DMS114 treated with DMSO at 0.1 percent for 48 hours (cell line): ENCODE measurements at regions not wholly inside any gene's neighbourhood (a gene's known extent, or its start where the extent isn't known, plus 50 kb on each side); places are given as distances from the start of the nearest gene placed in this dataset.

Experiments used
- DNase-seq: peaks from one replicate; lab custom pipeline; 2025; ENCODE audit not compliant: unreplicated experiment; lab: John Stamatoyannopoulos, UW

DNA sequence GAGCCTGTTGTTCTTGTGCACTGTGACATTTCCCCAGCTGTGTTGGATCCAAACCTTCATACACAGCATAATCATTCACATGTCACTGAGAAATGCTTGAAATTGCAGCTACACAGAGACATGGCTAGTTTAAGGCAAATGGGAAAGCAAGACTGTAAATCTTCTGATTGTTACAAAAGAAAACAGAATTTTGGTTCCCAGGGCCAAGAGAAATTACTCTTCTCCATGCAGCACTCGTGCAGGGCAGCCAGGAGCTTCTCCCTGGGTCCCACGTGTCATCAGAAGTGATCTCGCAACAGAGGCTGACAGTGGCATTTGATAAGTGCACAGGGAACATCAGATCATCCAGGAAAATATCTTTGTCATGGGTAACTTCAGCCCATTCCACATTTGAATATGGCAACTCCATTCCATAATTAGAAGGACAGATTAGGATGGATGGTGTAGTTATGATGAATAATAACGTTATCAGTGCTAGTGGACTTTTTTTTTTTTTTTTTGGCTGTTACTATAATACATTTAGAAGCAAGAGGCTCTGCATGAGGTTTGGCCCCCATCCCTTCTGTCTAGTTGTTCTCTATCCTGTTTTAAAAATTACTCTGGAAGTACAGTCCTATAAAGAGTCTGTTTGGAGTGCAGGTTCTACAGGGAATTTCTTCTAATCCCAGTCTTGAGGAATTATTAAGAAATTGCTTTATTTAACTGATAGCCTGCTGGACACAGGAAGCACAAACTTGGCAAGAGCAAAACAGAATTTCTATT is 571.0 kb upstream of the NOX3 start:
- DNase-seq = no peak

DNA sequence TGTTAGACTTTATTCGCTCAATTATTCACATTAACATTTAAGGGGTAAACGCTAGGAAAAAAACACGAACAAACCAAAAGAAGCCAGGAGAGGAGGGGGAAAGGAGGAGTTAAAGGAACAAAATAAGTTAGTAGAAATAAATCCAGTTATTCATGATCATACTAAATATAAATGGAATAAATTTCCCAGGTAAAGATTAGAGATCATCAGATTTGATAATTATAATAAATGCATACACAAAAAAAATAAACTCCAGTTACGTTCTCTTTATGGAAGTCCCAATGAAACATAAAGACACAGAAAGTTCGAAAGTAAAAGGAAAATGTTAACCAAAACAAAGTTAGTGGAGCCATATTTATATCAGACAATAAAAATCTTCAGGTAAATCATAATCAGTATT is 568.7 kb upstream of the NOX3 start:
- no peak for DNase-seq

DNA sequence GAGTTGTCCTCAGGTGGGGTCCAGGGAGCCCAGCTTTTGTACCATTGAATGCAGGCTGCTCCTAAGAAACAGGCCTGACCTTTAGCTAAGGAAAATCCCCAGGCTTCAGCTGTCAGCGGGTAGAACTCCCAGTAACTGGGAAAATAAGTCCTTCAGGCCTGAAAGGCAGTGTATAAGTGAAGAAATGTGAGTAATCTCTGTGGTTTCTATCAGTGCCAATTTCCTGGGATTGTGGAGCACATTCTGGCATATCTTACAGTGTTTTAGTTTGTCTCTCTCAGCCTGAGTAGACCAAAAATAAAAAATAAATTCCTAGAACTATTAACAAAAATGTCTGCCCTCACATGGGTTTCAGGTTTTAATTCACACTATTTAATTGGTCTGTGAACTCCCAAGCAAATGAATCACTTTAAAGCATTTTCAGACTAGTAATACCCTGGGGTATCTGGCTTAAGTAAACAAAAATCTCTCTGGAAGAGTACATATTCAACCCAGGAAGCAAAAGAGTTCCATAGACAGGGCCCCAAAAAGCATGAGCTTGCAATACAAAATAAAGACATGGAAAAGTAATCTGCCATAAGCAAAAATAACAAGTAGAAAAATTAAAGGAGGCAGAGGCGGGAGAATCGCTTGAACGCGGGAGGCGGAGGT is 566.2 kb upstream of the NOX3 start:
- DNase-seq = no peak

DNA sequence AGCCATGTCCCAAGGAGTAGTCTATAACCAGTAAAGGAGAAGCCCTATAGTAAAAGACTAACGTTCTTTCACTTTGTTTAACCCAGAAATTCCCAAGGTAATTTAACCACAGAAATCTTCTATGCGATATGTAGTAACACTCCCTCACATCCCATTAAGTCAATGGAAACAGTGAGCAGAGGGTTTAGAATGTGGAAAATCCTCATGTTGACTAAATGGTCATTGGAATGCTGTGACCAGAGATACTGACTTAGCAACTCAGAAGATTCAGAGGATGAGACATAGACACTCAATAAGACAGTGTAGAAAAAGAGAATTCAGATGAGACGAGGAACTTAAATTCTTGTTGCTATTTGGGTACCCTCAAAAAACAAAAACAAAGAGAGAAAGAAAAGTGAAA is 562.2 kb upstream of the NOX3 start:
- no peak for DNase-seq

DNA sequence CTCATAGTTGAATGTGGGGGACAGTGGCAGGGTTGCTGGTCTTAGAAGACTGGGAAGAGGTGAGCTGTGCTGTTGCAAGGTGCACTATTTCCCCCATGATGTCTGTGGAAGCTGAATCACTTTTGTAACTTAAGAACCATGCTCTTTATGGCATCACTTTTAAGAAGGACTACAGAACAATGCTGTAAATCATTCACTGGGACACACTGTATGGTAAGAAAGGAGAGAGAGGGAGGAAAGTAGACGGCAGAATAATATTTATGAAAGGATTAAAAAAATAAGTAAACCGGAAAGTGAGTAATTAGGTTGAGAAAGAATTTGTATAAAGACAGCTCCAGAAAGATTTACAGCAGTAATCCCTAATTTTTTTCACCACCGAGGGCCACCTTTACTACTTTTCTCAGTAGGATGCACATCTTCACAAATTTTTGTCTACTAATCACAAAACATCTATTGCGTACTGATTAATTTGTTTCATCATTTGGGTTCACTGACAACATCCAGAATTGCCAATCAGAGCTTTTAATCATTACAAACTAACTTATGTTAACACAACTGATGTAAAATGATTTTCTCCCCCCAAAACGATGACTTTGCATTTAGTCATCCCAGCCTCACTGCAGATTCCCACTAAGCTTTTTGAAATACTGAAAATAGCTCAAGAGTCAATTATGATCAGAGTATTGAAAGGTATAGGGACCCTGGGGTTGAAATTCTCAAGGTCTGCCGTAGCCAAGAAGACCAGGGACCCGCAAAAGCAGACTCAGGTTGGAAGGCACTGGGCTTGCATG is 560.7 kb upstream of the NOX3 start:
- no peak for DNase-seq

DNA sequence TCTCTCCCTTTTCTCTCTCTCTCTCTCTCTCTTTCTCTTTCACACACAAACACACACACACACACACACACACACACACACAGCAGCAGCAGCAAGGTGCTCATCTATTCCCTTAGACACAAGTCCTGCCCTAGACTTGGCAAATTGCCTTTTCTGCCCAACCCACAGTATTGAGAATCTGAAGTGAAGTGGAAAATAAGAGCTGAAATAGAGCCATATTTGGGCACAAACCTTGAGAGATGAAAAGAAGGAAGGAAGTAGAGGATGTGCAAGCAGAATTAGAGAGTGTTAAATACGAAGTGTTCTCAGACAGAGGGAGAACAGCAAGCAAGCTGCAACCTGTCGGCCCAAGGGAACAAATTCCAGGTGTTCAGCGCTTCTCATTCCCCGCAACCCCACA is 557.5 kb upstream of the NOX3 start:
- DNase-seq = no peak

DNA sequence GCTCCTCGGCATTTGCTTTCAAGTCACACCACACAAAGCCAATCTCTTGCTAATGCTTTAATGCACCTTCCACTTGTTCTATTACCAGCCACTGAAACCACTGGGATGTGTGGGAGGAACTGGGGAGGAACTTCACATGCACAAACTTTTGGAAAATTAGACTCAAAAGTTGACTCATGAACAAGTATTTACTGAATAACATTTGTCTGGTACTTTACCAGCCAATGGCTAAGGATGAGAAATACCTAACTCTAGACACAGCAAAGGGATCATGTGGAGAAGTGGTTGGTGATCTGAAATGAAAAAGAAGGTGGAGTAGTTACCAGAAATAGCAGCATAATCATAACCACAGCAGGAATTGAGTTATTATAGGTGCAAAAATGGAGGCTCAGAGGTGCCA is 554.0 kb upstream of the NOX3 start:
- no peak for DNase-seq

DNA sequence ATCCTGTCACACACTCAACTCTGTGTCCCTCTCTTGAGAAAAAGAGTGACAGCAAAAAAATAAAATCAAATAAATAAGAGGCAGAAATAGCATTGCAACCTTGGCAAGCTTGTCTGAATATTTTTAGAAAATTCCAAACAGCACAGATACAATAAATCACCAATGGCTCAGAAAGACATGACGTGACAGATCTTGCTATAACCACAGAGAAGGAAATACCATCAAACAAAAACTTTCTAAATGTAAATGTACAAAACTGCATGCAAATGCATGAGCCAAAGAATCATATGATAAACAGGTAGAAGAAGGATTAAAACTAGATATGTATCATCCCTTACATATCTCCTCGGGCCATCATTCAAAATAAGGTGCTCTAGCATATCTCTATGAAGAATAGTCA is 549.2 kb upstream of the NOX3 start:
- DNase-seq = no peak

DNA sequence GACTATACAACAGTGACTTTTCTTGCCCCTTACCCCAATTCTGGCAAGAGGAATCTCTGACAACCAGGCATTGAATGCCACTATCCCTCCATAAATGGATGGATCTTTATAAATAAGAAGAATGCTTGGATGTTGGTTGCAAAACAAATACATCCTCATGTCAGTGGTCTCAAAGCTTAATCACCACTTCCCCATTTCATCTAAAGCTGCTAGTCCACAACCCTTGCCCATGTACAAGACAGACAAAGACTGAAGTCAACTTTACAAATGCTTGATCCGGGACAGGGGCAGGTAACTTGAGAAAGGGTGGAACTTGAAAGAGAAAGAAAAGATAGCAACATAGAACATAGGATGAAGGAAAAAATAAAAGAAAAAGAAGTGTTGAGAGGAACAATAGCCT is 540.5 kb upstream of the NOX3 start:
- DNase-seq = no peak

DNA sequence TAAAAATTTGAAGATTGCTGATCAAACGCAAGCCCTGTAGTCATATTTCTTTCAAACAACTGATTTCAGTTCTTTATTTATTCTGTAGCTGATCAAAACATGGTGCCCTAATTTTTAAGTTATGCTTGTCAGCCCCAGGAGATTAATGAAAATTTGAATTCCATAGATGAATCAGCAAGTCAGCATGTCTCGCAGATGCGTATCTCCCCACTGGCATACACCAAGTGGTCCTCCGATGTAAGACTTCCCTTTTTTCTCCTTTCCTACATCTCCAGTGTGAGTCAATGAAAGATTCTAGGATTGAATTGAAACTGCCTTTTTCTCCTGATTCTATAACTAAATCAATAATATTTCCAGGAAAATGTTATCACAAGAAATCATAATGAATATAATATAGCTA is 539.6 kb upstream of the NOX3 start:
- no peak for DNase-seq

DNA sequence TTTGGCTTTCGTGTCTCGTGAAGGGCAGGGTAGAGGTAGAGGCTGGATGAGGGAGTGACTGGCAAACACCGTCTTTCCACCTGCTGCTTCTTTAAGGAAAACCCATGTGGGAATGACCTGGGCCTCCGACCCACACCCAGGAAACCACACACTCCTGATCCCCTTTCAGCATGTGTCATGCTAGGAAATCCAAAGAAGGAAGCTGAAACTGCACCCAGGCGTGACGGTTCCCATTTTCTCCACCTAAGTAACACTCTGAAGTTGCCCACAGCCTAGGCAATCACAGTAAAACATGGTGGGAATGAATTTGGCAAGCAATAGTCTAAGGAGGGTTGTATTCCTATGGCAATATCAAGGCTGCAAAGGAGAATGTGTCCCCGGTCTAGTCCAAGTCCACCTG is 538.4 kb upstream of the NOX3 start:
- no peak for DNase-seq

DNA sequence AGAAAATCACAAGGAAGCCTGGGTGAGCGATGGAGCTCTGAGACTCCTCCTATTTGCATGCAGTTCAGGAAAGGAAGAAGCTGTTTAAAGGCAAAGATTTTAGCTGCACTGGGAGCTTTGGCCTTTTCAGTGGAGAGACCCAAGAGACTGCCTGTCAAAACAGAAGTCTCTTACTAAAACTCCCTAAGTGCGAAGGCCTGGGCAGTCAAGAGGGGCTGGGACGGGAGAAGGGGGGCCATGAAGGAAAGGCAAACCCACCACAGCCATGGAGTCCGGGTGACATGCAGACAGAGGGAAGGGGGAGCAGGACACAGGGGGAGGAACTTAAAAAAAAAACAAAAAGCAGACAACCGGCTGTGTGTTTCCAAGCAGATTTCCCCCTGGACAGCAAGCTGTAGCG is 537.6 kb upstream of the NOX3 start:
- DNase-seq = no peak

DNA sequence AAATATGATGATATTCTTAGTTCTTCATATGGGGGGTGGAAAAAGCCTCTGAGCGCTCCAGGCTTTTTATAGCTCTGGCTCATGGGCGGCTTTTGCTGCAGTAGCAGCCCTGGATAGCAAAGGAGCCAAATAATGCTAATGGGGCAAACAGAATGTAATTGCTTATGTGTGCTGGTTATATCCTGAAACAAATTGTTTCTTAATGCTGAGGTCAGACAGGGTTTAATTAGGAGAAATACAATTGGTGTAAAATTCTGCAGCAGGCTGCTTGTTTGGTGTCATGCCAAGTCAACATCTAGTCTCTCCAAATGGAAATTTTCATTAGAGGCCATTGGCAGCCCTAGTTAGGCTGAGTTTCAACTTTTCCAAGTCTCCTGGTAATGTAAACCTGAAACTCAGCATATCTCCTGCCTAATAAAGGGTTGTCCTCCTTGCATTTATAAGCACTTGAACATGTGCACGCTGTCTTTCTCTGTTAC is 530.1 kb upstream of the NOX3 start:
- DNase-seq = no peak

DNA sequence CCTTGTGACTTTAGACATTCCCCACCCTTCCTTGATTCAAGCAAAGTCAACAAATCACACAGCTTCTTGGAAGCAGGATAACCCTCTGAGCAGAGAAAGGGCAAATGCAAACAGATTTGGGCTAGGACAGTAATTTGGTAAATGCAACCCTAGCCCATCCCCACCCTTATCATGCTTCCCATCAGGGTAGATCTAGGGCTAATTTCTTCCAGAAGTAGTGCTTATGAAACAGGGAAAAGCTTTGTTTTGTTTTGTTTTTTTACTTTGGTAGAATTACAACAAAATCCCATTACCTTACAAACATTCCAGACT is 525.1 kb upstream of the NOX3 start:
- no peak for DNase-seq

DNA sequence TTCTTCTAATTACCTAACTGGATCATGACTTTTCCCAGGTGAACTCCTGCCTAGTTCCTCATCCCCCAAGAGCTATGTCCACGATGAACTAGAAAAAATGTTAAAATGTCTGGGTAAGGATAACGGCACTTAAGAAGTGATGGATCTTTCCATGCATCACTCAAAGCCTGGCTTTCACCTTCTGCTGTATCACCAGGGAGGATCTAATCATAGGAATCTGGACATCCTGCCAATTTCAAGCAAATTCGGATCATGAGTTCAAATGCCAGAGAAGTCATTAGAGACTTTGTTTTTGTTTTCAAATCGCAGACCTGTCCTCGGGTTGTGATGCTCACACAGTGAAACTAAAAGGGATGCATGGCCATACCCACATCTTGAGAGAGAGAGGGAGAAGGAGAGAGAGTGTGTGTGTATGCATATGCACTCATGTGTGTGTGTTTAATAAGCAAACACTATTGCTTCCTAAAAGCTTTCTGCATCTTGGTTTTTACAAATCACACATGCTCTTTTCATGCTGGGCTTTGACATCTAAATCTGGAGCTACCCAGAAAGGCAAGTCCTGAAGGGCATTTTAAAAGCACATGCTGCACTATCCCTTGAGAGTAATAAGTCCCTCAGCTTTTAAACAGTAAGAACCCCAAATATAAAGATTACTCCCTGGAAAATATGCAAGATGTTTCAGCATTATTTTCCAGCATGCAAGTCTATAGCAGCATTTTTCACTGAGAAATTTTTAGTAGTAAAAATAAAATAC is 524.6 kb upstream of the NOX3 start:
- DNase-seq = no peak

DNA sequence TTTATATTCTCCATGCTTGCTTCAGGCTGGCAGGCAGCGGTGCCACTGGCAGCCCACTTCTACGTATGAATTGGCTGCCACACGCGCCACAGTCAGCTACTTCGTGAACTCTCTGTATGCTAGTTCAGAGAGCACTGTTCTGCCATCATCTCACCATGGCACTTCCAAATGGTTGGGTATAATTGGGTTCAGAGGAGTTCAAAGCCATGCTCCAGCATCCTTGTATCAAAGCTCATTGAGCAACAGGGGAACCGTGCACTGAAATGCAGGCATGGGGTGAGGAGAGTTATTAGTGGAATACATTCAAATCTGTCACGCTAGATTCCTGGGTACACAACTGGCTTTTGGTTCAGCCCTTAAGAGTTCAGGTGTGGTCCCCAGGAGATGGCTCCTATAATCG is 519.9 kb upstream of the NOX3 start:
- DNase-seq = no peak

DNA sequence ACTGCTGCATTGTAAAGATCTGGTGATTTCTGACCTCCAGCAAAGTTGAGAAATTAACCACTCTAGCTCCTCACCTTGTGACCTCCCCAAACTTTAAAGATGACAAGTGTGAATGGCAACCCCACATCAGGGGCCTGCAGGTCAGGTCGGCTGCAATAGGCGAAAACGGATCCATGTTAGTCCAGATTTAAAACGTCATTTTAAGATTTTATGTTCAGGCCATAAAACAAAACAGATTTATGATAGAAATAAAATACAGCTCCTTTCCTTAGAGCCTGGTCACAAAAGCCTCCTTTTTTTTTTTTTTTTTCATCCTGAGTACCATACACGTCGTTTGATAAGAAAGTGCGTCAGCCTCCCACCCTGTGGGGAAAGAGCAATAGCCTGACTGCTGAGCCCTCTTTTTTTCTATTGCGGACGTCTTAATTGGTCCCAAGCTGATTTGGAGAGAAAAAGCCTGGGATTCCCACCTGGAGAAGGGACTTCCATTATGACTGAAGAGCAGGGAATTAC is 519.2 kb upstream of the NOX3 start:
- DNase-seq = no peak

DNA sequence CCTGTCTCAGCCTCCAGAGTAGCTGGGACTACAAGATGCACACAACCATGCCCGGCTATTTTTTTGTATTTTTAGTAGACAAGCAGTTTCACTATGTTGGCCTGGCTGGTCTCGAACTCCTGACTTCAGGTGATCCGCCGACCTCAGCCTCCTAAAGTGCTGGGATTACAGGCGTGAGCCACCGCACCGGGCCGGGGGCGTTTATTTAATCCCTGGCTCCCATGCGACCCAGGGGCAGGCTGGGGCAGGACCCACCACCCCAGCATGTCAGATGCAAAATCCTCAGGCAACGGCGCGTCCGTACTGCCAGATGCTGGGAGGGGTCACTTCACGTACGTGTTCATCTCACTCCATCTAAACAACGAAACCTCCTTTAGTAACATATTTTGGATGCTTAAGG is 518.7 kb upstream of the NOX3 start:
- no peak for DNase-seq

DNA sequence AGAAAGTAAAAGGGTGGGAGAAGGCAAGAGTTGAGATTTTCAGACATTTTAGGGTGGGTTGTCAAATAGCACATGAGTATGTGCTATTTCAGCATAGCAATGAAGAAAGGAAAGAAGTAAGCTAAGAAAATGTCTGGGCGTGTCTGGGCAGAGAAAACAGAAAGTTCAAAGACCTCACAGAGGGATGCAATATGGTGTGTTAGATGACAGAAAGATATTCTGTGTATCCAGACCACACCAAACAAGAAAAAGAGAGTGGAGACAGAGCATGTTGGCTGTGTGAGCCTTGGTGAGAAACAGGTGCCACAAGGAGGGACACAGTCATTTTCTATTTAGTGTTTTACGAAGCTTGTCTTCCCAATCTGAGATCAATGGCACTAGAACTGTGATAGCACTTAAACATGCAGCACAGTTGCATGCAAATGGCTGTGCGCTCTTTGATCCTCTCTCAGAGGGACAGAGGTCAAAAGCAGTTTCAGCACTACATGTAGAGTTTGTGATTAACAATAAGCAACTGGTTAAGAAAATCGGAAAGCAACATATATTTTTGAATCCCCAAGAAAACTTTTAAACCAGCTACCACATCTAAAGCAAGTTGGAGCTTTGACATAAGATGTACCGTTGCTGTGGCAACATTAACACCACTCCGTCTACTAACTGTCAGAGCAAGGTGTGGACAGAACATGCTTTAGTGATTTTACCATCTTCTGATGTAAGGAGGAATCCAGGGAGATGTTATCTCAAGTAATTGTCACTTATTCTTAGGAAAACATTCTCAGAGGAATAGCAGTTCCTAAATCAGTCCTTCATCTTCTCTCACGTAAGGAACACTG is 515.5 kb upstream of the NOX3 start:
- no peak for DNase-seq

DNA sequence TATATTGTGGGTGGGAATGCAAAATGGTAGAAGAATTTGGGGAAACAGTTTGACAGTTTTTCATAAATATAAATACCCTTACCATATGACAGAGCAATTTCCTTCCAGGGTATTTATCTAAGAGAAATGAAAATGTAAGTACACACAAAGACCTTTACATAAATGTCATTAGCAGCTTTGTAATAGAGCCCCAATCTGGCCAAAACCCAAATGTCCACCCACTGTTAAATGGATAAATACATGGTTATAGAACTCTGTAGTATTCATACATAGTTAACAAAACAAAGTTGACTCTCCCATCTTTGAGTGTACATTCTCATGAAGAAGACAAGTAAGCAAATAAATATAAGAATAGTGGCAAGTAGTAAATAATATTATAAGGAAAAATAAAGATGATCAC is 514.8 kb upstream of the NOX3 start:
- no peak for DNase-seq
